HCT116 (cell line): ENCODE measurements at regions not wholly inside any gene's neighbourhood (a gene's known extent, or its start where the extent isn't known, plus 50 kb on each side); places are given as distances from the start of the nearest gene placed in this dataset.
"Not testable (repeated sequence)": the region's sequence is repeated elsewhere in the genome, so short reads cannot be mapped to it uniquely, and the experiment has no call there.

ENCODE experiments used
- ATAC-seq: fragments of 200-7000 bp; cut with Tn5 transposase; 2 replicates; pipeline ENCODE4 v1.9.1; 2020; ENCODE audit warnings: mild to moderate bottlenecking, moderate library complexity
- BruUV-seq: library from RNA; stranded (reverse); fragments of 400-500 nt; replicated peaks from 2 replicates; lab custom pipeline; 2021; lab: Mats Ljungman, UMichigan
- CTCF ChIA-PET: fragments of 300-600 bp; sonication (Branson Sonifier 250); formaldehyde crosslinking; loops from one replicate; lab custom pipeline; 2021; ENCODE audit warnings: antibody characterized with exemption; lab: Charles Lee
- POLR2A ChIA-PET: fragments of 300-600, 350-600 bp; sonication (Branson Sonifier 250); formaldehyde crosslinking; loops from one replicate; lab custom pipeline; 2021; ENCODE audit warnings: antibody characterized with exemption; lab: Charles Lee
- RAD21 ChIA-PET, 2 experiments: fragments of 300-600 bp; sonication (Branson Sonifier 250); formaldehyde crosslinking; loops; one replicate each; lab custom pipeline; 2023; ENCODE audit warnings: low total read pairs in 2 of 2; ENCODE audit not compliant: uncharacterized antibody in 2 of 2, unreplicated experiment in 2 of 2, low non-redundant PET in 1 of 2; lab: Charles Lee
- DNase-seq: peaks from one replicate; pipeline ENCODE4 v3.0.0-alpha.2; 2010; ENCODE audit warnings: low read depth, low spot score
- H2AFZ ChIP-seq: fragments of 200-600 bp; shearing (Covaris generic), sonication (generic); 2 replicates; pipeline ENCODE4 v1.6.1; 2017; ENCODE audit warnings: low read depth, mixed run types, mixed read lengths, antibody characterized with exemption, low read length; ENCODE audit not compliant: poor library complexity, severe bottlenecking
- H3K27ac ChIP-seq: 2 replicates; pipeline ENCODE4 v1.5.1; 2012; ENCODE audit warnings: low read depth, low read length
- H3K27me3 ChIP-seq: fragments of 200-600 bp; sonication (generic); 2 replicates; pipeline ENCODE4 v1.6.1; 2016; ENCODE audit warnings: mixed run types, low read length, mixed read lengths; ENCODE audit not compliant: insufficient read depth
- H3K36me3 ChIP-seq, 2 experiments: fragments of 200-500 bp in 1 of 2; fragments of 200-600 bp in 1 of 2; sonication (Bioruptor generic) in 1 of 2; sonication (generic) in 1 of 2; 2 replicates each; pipeline versions ENCODE4 v1.5.1 to v1.6.1; 2014 to 2016; ENCODE audit warnings: low read length in 2 of 2, inconsistent platforms in 1 of 2, mixed read lengths in 1 of 2, mixed run types in 1 of 2; ENCODE audit not compliant: insufficient read depth in 2 of 2, control insufficient read depth in 1 of 2
- H3K4me1 ChIP-seq, 2 experiments: fragments of 200-600 bp in 1 of 2; sonication (generic) in 1 of 2; 2 replicates each; pipeline versions ENCODE4 v1.5.1 to v1.6.1; 2012 to 2017; ENCODE audit warnings: low read length in 2 of 2, inconsistent platforms in 1 of 2, mild to moderate bottlenecking in 1 of 2, mixed read lengths in 1 of 2, mixed run types in 1 of 2, moderate library complexity in 1 of 2; ENCODE audit not compliant: insufficient read depth in 2 of 2, control insufficient read depth in 1 of 2
- H3K4me2 ChIP-seq: fragments of 200-600 bp; sonication (generic); 2 replicates; pipeline ENCODE4 v1.6.1; 2017; ENCODE audit warnings: mixed run types, low read length, mixed read lengths
- H3K4me3 ChIP-seq, 2 experiments: fragments of 200-600 bp in 1 of 2; sonication (generic) in 1 of 2; replicated peaks in 1 of 2; 2 replicates each; pipeline ENCODE4 v1.5.1; 2011 to 2016; ENCODE audit warnings: low read length in 2 of 2, control low read depth in 1 of 2, low read depth in 1 of 2, mild to moderate bottlenecking in 1 of 2, mixed read lengths in 1 of 2, mixed run types in 1 of 2
- H3K79me2 ChIP-seq: fragments of 200-600 bp; sonication (generic); 2 replicates; pipeline ENCODE4 v1.6.1; 2017; ENCODE audit warnings: mild to moderate bottlenecking, mixed run types, low read length, moderate library complexity, mixed read lengths; ENCODE audit not compliant: insufficient read depth
- H3K9ac ChIP-seq: fragments of 200-600 bp; sonication (generic); 2 replicates; pipeline ENCODE4 v1.6.1; 2016; ENCODE audit warnings: low read length, mixed read lengths
- H3K9me2 ChIP-seq: fragments of 200-600 bp; sonication (generic), shearing (Covaris generic); 2 replicates; pipeline ENCODE4 v1.6.1; 2017; ENCODE audit warnings: mixed run types, mild to moderate bottlenecking, moderate library complexity; ENCODE audit not compliant: insufficient read depth
- H3K9me3 ChIP-seq, 2 experiments: fragments of 200-500 bp in 1 of 2; fragments of 200-600 bp in 1 of 2; sonication (Bioruptor generic) in 1 of 2; sonication (generic) in 1 of 2; 2 replicates each; pipeline ENCODE4 v1.6.1; 2014 to 2017; ENCODE audit warnings: low read length in 2 of 2, mixed read lengths in 2 of 2, inconsistent platforms in 1 of 2, low read depth in 1 of 2, mild to moderate bottlenecking in 1 of 2, mixed run types in 1 of 2, moderate library complexity in 1 of 2; ENCODE audit not compliant: control insufficient read depth in 1 of 2, insufficient read depth in 1 of 2
- H4K20me1 ChIP-seq: fragments of 200-600 bp; sonication (generic), shearing (Covaris generic); 2 replicates; pipeline ENCODE4 v1.6.1; 2017; ENCODE audit warnings: mixed run types, mild to moderate bottlenecking, moderate library complexity; ENCODE audit not compliant: insufficient read depth
- CEBPB ChIP-seq: IDR thresholded peaks from 2 replicates; pipeline ENCODE4 v1.6.1; 2012; ENCODE audit warnings: low read depth
- EZH2 ChIP-seq: fragments of 200-600 bp; sonication (generic); IDR thresholded peaks from 2 replicates; pipeline ENCODE4 v1.6.1; 2017; ENCODE audit warnings: antibody characterized with exemption, mixed run types
- FOSL1 ChIP-seq: IDR thresholded peaks from 2 replicates; pipeline ENCODE4 v1.6.1; 2012; ENCODE audit warnings: low read depth
- JUND ChIP-seq: IDR thresholded peaks from 2 replicates; pipeline ENCODE4 v1.6.1; 2012
- POLR2AphosphoS5 ChIP-seq: IDR thresholded peaks from 2 replicates; pipeline ENCODE4 v1.6.1; 2011; ENCODE audit warnings: mild to moderate bottlenecking, low read depth, low read length, moderate library complexity
- RAD21 ChIP-seq: IDR thresholded peaks from 2 replicates; pipeline ENCODE4 v1.6.1; 2012; ENCODE audit warnings: low read depth, mild to moderate bottlenecking
- REST ChIP-seq: IDR thresholded peaks from 2 replicates; pipeline ENCODE4 v1.6.1; 2012; ENCODE audit warnings: low read depth
- ZBTB33 ChIP-seq: IDR thresholded peaks from 2 replicates; pipeline ENCODE4 v1.6.1; 2011; ENCODE audit warnings: mild to moderate bottlenecking, low read length, moderate library complexity; ENCODE audit not compliant: insufficient replicate concordance; ENCODE audit errors: extremely low read depth
- intact Hi-C: fragments of 100-400 bp; cut with micrococcal nuclease; formaldehyde crosslinking; loops from 2 replicates; pipeline ENCODE4 v1.10.0; 2022

GRCh38 chr20:29410806-29411457, 1846.5 kb upstream of the DEFB115 start:
- no peak overlapping the region for H3K4me3 ChIP-seq
- intact Hi-C loops = no loop called here
- H3K9ac ChIP-seq = no peak overlapping the region
- RAD21 ChIA-PET = no interaction called here
- no peaks in the 10 kb centered on the region for H3K9me3 ChIP-seq
- BruUV-seq = no TSS peak
- DNase-seq (no peak), ATAC-seq (no peak)
- H3K4me2 ChIP-seq = no peak overlapping the region
- POLR2A ChIA-PET = no interaction called here
- no peaks in the 10 kb centered on the region for H3K36me3 ChIP-seq
- H2AFZ ChIP-seq = no peak overlapping the region
- no peak for TF ChIP-seq EZH2
- no peak for TF ChIP-seq POLR2AphosphoS5
- TF ChIP-seq RAD21 = no peak
- no peak for TF ChIP-seq ZBTB33
- TF ChIP-seq FOSL1 = no peak
- no peak for TF ChIP-seq JUND
- no peak for TF ChIP-seq CEBPB
- TF ChIP-seq REST = no peak
- H3K79me2 ChIP-seq = no peaks in the 10 kb centered on the region
- no peaks in the 10 kb centered on the region for H3K4me1 ChIP-seq
- CTCF ChIA-PET = no interaction called here
- no peaks in the 10 kb centered on the region for H3K27me3 ChIP-seq
- H4K20me1 ChIP-seq = no peaks in the 10 kb centered on the region
- H3K9me2 ChIP-seq = no peaks in the 10 kb centered on the region
- no peak overlapping the region for H3K27ac ChIP-seq

DNA sequence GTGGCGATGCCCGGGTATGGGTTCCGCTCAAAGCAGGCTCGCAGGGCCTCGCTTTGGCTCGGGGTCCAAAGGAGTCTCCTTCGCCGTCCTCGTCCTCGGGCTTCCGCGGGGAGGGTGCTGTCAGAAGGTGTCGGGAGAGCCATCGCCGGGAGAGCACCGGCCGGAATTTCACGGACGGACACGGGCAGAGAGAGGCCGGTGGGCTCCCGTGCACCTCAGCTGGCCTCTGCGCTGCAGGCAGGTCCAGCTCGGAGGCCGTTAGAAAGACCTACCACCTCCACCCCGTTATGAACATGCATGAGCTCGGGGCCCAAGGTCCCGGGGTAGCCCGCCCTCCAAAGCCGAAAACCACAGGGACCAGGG, 1846.0 kb upstream of the DEFB115 start:
- CTCF ChIA-PET, H3K4me1 ChIP-seq, H3K4me2 ChIP-seq, H3K36me3 ChIP-seq, H2AFZ ChIP-seq, RAD21 ChIA-PET, H3K4me3 ChIP-seq, POLR2A ChIA-PET, DNase-seq, H4K20me1 ChIP-seq, H3K27me3 ChIP-seq, H3K79me2 ChIP-seq, ATAC-seq, H3K27ac ChIP-seq, intact Hi-C loops, BruUV-seq, H3K9me2 ChIP-seq, H3K9ac ChIP-seq, H3K9me3 ChIP-seq: not testable (repeated sequence)
